ENCODE measurements at regions not wholly inside any gene's neighbourhood (a gene's known extent, or its start where the extent isn't known, plus 50 kb on each side); places are given as distances from the start of the nearest gene placed in this dataset.
"Not testable (repeated sequence)": the region's sequence is repeated elsewhere in the genome, so short reads cannot be mapped to it uniquely, and the experiment has no call there.

GRCh38 chr10:53035823-53036222, 263.2 kb upstream of the MBL2 start:
- not testable (repeated sequence) for TF ChIP-seq POLR2A, EP300, POLR2AphosphoS5 (IDR thresholded peaks at IDR 0.05)
- TF ChIP-seq, protein P1, sequence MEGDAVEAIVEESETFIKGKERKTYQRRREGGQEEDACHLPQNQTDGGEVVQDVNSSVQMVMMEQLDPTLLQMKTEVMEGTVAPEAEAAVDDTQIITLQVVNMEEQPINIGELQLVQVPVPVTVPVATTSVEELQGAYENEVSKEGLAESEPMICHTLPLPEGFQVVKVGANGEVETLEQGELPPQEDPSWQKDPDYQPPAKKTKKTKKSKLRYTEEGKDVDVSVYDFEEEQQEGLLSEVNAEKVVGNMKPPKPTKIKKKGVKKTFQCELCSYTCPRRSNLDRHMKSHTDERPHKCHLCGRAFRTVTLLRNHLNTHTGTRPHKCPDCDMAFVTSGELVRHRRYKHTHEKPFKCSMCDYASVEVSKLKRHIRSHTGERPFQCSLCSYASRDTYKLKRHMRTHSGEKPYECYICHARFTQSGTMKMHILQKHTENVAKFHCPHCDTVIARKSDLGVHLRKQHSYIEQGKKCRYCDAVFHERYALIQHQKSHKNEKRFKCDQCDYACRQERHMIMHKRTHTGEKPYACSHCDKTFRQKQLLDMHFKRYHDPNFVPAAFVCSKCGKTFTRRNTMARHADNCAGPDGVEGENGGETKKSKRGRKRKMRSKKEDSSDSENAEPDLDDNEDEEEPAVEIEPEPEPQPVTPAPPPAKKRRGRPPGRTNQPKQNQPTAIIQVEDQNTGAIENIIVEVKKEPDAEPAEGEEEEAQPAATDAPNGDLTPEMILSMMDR (IDR thresholded peaks at IDR 0.05) = not testable (repeated sequence)
